Upper lobe of left lung (tissue), 6 donors: ENCODE measurements at regions not wholly inside any gene's neighbourhood (a gene's known extent, or its start where the extent isn't known, plus 50 kb on each side); places are given as distances from the start of the nearest gene placed in this dataset.

ENCODE experiments used
- ATAC-seq, 2 donors: fragments of 200-7000 bp; cut with Tn5 transposase; one replicate each; pipeline ENCODE4 v1.9.1; 2022; ENCODE audit warnings: mild to moderate bottlenecking in 2 of 2, moderate library complexity in 2 of 2; ENCODE audit not compliant: low FRiP score in 2 of 2
- DNase-seq, 2 donors: peaks; one replicate each; pipeline ENCODE4 v3.0.0-alpha.2; 2019 to 2020
- H3K27ac ChIP-seq, 4 donors: fragments of 200-600 bp; sonication (generic); one replicate each; pipeline ENCODE4 v1.5.1; 2016 to 2019
- H3K27me3 ChIP-seq, 4 donors: fragments of 200-600 bp; sonication (generic); one replicate each; pipeline ENCODE4 v1.5.1; 2017 to 2019
- H3K36me3 ChIP-seq, 4 donors: fragments of 200-600 bp; sonication (generic); one replicate each; pipeline ENCODE4 v1.5.1; 2016 to 2019
- H3K4me1 ChIP-seq, 4 donors: fragments of 200-600 bp; sonication (generic); one replicate each; pipeline ENCODE4 v1.5.1; 2018 to 2019
- H3K4me3 ChIP-seq, 4 donors: fragments of 200-600 bp; sonication (generic); one replicate each; pipeline ENCODE4 v1.5.1; 2017 to 2019; ENCODE audit warnings: mild to moderate bottlenecking in 2 of 4, moderate library complexity in 1 of 4
- H3K9me3 ChIP-seq, 4 donors: fragments of 200-600 bp; sonication (generic); one replicate each; pipeline ENCODE4 v1.5.1; 2018 to 2019
- EP300 ChIP-seq, 4 donors: sonication (generic); formaldehyde crosslinking; IDR thresholded peaks; one replicate each; pipeline ENCODE4 v1.5.1; 2017; ENCODE audit warnings: antibody characterized with exemption in 4 of 4, control low read depth in 2 of 4
- POLR2A ChIP-seq, 4 donors: fragments of 450-650 bp; IDR thresholded peaks; one replicate each; pipeline ENCODE4 v1.5.1; 2016 to 2017; ENCODE audit warnings: antibody characterized with exemption in 4 of 4, mild to moderate bottlenecking in 2 of 4
- POLR2AphosphoS5 ChIP-seq, 2 donors: sonication (generic); formaldehyde crosslinking; IDR thresholded peaks; one replicate each; pipeline ENCODE4 v1.5.1; 2017; ENCODE audit warnings: antibody characterized with exemption in 2 of 2
- WGBS, 2 donors: methylation state at CpG; one replicate each; pipeline ENCODE4 v1.1.5; 2017 to 2018; 5-methylcytosine and 5-hydroxymethylcytosine counted together
- TF ChIP-seq, protein P1 (sequence below), 6 experiments: fragments of 450-650 bp in 4 of 6; fragments of 200-600 bp in 2 of 6; sonication (generic) in 2 of 6; IDR thresholded peaks; one replicate each; pipeline ENCODE4 v1.5.1; 2016 to 2019; ENCODE audit warnings: antibody characterized with exemption in 6 of 6
- donor health status: DM: no; HTN: no; CAD: no; lungs with moderate emphysema.
- donor health status: DM: no; HTN: yes; CAD: no; lungs with severe emphysema.

GRCh38 chr12:58249610-58250009, 308.2 kb downstream of the ATP23 start:
- H3K27me3 ChIP-seq, result no peaks in the 10 kb centered on the region
- DNase-seq, result no peak
- 57 to 60% methylated on average over 2 of the region's 2 CpGs for WGBS, 2 donors
- ATAC-seq, result no peak
- no peak overlapping the region for H3K4me3 ChIP-seq
- no peaks in the 10 kb centered on the region for H3K4me1 ChIP-seq
- no peak overlapping the region for H3K27ac ChIP-seq
- TF ChIP-seq POLR2A (IDR thresholded peaks at IDR 0.05) (no peak), POLR2AphosphoS5 (IDR thresholded peaks at IDR 0.05) (no peak), EP300 (IDR thresholded peaks at IDR 0.05) (no peak)
- TF ChIP-seq, protein P1, sequence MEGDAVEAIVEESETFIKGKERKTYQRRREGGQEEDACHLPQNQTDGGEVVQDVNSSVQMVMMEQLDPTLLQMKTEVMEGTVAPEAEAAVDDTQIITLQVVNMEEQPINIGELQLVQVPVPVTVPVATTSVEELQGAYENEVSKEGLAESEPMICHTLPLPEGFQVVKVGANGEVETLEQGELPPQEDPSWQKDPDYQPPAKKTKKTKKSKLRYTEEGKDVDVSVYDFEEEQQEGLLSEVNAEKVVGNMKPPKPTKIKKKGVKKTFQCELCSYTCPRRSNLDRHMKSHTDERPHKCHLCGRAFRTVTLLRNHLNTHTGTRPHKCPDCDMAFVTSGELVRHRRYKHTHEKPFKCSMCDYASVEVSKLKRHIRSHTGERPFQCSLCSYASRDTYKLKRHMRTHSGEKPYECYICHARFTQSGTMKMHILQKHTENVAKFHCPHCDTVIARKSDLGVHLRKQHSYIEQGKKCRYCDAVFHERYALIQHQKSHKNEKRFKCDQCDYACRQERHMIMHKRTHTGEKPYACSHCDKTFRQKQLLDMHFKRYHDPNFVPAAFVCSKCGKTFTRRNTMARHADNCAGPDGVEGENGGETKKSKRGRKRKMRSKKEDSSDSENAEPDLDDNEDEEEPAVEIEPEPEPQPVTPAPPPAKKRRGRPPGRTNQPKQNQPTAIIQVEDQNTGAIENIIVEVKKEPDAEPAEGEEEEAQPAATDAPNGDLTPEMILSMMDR (IDR thresholded peaks at IDR 0.05), result no peak
- H3K36me3 ChIP-seq, result no peaks in the 10 kb centered on the region
- no peaks in the 10 kb centered on the region for H3K9me3 ChIP-seq

- H3K4me3 ChIP-seq, result no peak overlapping the region
- H3K27ac ChIP-seq, result no peak overlapping the region
- H3K36me3 ChIP-seq, result no peaks in the 10 kb centered on the region
- 85 to 93% methylated on average over 5 of the region's 5 CpGs for WGBS, 2 donors
- DNase-seq (no peak), ATAC-seq (no peak)
- TF ChIP-seq POLR2A (IDR thresholded peaks at IDR 0.05) (no peak), POLR2AphosphoS5 (IDR thresholded peaks at IDR 0.05) (no peak), EP300 (IDR thresholded peaks at IDR 0.05) (no peak)
- TF ChIP-seq, protein P1 (IDR thresholded peaks at IDR 0.05), result no peak
- no peaks in the 10 kb centered on the region for H3K9me3 ChIP-seq
- no peaks in the 10 kb centered on the region for H3K4me1 ChIP-seq
- no peaks in the 10 kb centered on the region for H3K27me3 ChIP-seq
Observed at GRCh38 chr12:58250077-58250476, 308.7 kb downstream of the ATP23 start.

- no peaks in the 10 kb centered on the region for H3K4me1 ChIP-seq
- TF ChIP-seq, protein P1 (IDR thresholded peaks at IDR 0.05), result no peak
- TF ChIP-seq EP300 (IDR thresholded peaks at IDR 0.05) (no peak), POLR2AphosphoS5 (IDR thresholded peaks at IDR 0.05) (no peak), POLR2A (IDR thresholded peaks at IDR 0.05) (no peak)
- no peak overlapping the region for H3K27ac ChIP-seq
- no peaks in the 10 kb centered on the region for H3K27me3 ChIP-seq
- DNase-seq (no peak), ATAC-seq (no peak)
- H3K36me3 ChIP-seq, result no peaks in the 10 kb centered on the region
- 23 to 91% methylated on average over 2 of the region's 2 CpGs for WGBS, 2 donors
- H3K9me3 ChIP-seq, result no peaks in the 10 kb centered on the region
- no peak overlapping the region for H3K4me3 ChIP-seq
Observed at GRCh38 chr12:58252914-58253313, 311.5 kb downstream of the ATP23 start.

DNA sequence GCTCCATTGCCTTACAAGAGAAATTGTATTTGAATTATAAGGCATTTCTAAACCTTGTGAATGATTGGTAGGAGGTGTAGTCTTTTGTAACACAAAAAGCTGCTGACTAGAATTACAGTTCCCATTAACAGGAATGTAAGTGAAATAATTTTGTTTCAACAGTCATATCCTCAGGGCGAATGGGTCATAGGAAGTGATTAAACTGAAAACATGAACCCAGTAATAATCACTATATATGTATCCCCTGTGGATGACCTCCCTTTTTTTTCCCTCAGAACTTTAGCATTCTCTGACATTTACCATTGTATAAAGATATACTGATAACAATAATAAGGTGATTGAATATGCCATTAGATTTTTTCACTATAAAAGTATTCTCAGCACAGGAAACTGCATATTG, 312.3 kb downstream of the ATP23 start:
- Histone ChIP-seq H3K9me3 (no peaks in the 10 kb centered on the region), H3K36me3 (no peaks in the 10 kb centered on the region), H3K27me3 (no peaks in the 10 kb centered on the region), H3K4me3 (no peak overlapping the region), H3K4me1 (no peaks in the 10 kb centered on the region), H3K27ac (no peak overlapping the region)
- no peak for TF ChIP-seq POLR2AphosphoS5 (IDR thresholded peaks at IDR 0.05)
- TF ChIP-seq, protein P1 (IDR thresholded peaks at IDR 0.05), result no peak
- TF ChIP-seq POLR2A (IDR thresholded peaks at IDR 0.05), result no peak
- TF ChIP-seq EP300 (IDR thresholded peaks at IDR 0.05), result no peak
- 68 to 82% methylated on average over 1 of the region's 1 CpG for WGBS, 2 donors
- no peak for DNase-seq
- ATAC-seq, result no peak

DNA sequence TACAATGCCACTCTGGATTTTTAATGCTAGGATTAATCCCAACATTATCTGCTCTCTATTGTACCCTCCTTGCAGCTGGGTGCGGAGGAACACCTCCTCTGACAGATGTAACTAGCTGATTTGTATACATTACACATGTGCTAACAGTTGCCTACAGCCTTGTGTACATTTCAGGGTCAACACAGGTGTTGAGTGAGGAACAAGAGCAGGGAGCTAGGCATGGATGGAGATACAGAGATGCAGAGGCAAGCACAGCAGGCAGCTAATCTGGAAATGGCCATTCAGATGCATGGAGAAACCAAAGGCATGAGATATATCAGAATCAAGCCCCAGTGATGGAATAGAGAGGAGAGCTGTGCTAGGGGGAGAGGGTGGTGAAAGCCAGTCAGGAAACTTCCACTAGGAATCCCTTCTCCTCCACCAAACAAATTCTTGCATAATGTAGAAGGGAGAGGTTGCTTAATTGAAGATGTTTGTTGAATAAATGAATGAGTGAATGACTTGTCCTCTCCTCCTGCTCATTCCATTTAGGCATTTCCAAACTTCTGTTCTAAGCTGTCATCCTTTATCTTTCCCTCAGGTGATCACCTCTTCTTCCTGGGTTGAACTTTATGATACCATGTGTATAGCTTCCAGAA, 313.2 kb downstream of the ATP23 start:
- H3K4me1 ChIP-seq, result no peaks in the 10 kb centered on the region
- H3K36me3 ChIP-seq, result no peaks in the 10 kb centered on the region
- H3K27me3 ChIP-seq, result no peaks in the 10 kb centered on the region
- no peak for DNase-seq
- 50 to 79% methylated on average over 1 of the region's 1 CpG for WGBS, 2 donors
- no peak for ATAC-seq
- H3K27ac ChIP-seq, result no peak overlapping the region
- H3K4me3 ChIP-seq, result no peak overlapping the region
- TF ChIP-seq EP300 (IDR thresholded peaks at IDR 0.05) (no peak), POLR2A (IDR thresholded peaks at IDR 0.05) (no peak), POLR2AphosphoS5 (IDR thresholded peaks at IDR 0.05) (no peak)
- TF ChIP-seq, protein P1 (IDR thresholded peaks at IDR 0.05), result no peak
- H3K9me3 ChIP-seq, result no peaks in the 10 kb centered on the region
